ENCODE measurements at regions not wholly inside any gene's neighbourhood (a gene's known extent, or its start where the extent isn't known, plus 50 kb on each side); places are given as distances from the start of the nearest gene placed in this dataset.
"Not testable (repeated sequence)": the region's sequence is repeated elsewhere in the genome, so short reads cannot be mapped to it uniquely, and the experiment has no call there.

DNA sequence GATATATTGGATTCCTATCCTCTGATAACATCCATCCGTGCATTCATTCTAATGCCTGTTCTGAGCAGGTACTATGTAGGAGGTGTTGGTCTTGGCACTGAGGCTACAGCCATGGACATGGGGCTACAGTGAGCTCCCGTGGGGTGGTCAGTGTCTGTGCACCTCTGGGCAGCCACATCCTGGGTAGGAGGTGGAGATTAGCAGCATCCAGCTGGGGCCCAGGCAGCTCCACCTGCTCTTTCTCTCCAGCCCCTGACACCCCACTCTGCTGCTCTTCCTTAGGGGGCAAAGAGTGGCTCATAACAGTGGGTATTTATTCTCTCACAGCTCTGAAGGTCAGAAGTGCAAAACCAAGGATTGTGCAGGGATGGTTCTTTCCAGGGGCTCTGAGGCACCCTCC, 292.0 kb upstream of the SFSWAP start:
- DNase-seq (ENCODE audit: low spot score) = no peak

DNA sequence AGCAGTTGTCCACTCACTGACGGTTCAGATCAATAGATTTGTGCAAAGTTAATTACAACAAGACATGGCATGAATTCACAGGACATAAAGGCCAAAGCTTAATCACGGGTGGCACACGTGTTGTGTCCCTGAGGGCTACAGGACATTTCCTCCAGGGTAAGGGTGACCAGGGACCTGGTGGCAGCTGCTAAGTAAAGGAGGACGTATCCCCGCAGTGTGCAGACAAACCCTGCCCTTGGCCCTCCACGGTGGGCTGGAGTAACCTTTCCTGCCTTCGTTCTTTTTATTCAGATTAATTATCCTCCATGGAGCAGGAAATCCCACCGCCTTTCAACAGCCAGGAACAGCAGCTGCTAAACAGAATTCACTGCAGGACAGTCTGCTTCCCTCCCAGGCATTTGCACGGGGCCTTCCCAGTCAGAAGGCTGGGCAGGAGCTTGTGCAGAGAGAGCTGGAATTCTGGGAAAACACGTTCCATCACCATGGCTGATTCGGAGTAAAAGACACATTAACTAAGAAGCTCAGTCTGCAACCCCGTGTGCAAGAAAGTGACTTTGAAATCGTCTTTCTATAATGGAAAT, 289.9 kb upstream of the SFSWAP start:
- DNase-seq (ENCODE audit: low spot score) = no peak

DNA sequence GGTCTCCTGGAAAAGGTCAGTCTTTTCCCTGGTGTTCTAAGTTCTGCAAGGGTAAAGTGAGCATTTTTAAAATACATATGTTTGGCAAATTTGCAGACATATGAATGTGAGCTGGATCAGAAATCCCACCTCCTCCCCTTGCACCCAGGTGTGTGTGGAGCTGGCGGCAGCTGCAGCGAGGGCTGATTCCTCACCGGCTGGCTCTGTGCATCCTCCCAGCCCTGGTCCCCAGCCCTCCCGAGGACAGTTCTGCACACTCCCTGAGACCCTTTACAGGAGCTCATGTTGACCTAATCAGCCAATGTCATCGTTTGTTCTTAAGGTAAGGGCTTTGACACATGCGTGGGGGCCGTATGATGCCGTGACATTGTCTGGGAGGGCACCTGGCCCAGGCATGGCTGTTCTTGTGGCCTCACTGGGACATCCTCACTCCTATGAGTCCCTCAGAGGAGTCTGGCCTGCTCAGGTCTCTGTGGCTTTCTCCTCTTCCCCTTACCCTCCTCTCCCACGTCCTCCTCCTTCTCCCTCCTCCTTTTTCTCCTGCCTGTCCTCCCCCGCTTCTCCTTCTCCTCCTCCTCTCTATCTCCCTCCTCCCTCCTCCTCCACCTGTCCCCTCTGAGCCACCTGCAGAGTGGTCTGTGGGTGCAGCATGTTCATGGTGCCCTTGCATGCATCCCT, 289.2 kb upstream of the SFSWAP start:
- DNase-seq (ENCODE audit: low spot score) = no peak

DNA sequence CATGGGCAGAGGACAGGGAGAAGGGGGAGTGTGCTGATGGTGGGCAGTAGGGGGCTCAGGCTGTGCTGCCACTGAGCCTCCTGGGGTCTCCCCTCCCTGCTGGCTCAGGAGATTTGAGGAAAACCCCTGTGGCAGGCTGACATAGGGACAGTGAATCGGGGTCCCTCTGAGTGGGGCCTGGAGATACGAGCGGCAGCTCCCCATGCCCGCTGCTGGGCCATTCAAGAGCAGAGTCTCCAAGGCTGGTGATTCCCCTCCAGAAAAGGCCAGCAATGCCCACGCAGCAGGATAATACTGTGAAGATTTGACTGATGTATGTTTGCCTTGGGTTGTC, 288.7 kb upstream of the SFSWAP start:
- no peak for DNase-seq (ENCODE audit: low spot score)

DNA sequence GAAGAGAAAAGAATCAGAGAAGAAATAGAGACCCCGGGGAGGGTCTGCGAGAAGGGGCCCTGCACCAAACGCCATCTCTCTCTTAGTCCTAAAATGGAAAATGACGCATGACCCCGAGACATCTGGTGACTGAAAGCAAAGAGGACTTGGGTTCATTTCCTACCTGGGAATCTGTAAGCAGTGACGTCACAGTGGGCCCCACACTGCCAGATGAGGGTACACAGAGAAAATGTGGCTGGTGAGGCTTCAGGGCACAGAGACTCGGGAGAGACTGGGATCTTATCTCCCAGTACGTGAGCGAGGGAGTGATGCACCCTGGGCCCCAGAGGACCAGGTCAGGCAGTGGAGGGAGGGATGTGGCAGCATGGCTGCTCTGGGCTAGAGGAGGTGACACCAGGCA, 288.1 kb upstream of the SFSWAP start:
- DNase-seq (ENCODE audit: low spot score) = no peak

DNA sequence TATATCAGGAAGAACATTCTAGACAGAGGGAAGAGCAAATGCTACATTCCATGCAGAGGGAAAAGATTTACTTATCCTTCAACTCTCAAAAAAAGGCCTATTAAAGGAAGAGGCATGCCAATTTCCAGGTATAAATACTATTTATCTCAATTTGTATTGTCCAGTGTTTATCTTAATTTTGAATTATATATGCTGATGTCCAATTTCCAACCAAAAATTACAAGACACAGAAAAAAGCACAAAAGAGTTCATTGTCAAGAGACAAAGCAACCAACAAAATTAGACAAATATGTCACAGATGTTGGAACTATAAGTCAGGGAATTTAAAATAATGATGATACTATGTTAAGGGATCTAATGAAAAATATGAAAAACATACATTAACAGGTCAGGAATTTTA, 286.6 kb upstream of the SFSWAP start:
- DNase-seq (ENCODE audit: low spot score) = no peak

DNA sequence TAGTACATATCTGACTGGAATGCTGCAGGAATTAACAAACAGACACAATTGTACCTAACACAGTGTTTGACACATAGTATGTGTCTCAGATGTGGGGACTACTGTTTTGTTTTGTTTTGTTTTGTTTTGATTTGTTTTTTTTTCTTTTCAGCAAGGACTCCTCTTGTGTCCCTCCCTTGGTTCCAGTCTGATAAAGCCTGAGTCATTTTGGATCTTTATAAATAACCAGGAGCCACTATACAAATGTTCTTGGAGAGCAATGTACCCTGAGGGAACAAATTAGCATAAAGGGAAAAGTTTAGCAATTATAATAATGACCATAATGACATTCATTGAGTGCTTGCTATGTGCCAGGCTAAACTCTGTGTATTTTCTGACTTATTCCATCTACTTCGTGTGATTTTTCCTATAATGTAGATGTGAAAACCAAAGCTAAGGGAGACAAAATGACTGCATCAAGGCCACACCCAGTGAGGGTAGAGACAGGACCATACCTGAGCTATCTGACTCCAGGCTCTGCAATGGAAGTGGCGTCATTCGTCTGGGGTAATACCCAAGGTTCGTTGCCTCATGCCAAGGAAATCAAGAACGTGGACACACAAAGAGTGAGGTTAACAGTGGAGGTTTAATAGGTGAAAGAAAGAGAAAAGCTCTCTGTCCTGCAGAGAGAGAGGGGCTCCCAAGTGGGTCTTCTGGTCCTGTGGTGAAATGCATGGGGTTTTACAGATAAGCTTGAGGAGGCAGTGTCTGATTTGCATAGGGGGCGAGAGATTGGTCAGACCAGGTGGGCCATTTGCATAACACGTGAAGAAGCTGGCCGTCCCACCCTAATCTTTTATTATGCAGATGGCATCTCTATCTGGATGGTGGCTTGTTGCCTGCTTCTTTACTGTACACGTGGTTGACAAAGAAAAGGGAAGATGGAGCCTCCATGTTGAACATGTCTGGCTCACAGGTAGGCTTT, 285.5 kb upstream of the SFSWAP start:
- no peak for DNase-seq (ENCODE audit: low spot score)

DNA sequence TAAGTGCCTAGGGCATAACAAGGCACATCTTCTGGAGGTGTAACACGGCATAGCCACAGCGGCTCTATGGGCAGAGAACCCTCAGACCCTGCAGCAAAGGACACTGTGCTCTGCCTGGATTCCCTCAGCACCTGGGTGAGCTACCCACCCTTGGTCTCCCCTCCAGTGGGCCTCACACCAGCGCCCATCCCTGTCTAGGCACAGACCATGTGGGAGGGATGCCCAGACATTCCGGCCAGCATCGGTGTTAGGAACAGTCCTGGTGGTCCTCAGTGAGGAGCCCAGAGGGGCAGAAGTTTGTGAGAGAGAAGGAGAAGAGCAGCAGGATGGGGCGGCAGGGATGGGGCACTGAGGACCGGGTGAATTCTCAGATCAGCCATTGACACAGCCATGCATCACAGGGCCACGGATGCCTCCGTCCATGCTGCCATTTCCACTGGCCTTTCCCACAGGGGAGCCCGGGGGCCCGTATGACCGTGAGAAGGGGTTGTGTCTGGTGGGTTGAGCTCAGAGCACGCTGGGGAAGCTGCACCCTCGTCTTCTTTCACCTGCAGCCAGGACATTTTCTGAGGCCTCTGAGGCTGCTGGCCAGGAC, 282.7 kb upstream of the SFSWAP start:
- DNase-seq (ENCODE audit: low spot score) = no peak

DNA sequence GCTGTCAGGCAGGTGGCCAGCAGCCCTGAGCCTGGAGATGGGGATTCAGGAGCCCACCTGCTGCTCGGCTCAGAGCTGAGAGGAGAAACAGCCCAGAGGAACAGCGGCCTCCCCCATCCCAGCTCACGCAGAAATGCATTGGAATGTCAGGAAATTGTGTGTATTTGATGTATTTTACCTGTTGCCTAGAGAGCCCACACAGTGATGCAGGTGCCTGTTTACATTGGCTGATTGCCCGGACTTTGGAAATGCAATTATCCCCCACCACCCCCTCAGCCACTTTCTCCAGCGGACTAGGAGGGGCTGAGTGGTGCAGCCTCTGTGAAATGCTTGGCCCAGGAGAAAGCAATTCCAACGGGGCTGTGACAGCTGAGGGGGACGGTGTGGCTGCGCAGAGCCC, 281.7 kb upstream of the SFSWAP start:
- DNase-seq (ENCODE audit: low spot score) = not testable (repeated sequence)

DNA sequence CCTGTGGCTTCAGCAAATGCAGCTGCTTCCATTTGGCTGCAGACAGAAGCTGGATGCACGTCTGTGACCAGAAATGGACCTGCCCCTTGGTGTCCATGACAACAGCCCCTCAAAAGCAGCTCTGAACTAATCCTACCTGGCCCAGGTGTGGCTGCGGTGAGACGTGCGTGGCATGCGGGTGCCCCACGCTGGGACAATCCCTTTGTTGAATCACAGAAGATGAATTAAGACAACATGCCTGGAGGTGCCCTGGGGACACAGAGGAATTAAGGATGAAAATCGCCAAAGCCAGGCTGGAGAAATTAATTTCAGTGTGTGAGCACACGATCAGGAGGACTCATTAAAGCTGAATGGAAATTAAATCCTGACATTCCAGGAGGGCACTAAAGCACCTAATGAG, 281.2 kb upstream of the SFSWAP start:
- DNase-seq (ENCODE audit: low spot score) = not testable (repeated sequence)

DNA sequence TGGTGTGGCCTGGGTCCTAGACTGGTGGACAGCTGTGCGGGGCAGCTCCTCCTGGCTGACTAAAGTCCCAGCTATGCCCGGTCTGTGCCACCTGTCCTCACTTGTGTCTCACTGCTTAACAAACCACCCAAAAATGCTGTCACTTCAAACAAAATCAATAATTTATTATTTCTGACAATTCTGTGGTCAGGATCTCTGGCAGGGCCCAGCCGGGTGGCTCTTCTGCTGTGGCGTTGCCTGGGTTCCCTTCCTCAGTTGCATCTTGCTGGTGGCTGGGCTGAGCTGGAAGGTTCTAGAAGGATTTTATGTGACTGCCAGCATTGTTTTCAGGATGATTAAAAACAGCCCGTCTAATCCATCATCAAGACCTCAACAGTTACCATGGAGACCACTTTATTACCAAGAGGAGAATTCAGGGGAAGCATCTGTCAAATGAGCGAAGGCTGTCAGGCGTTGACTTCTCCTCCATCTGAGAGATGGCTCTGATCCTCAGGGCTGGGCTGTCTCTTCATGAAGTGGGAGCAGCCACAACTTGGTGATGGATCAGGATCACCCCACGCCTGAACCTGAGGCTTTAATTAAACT, 280.6 kb upstream of the SFSWAP start:
- DNase-seq (ENCODE audit: low spot score) = no peak

DNA sequence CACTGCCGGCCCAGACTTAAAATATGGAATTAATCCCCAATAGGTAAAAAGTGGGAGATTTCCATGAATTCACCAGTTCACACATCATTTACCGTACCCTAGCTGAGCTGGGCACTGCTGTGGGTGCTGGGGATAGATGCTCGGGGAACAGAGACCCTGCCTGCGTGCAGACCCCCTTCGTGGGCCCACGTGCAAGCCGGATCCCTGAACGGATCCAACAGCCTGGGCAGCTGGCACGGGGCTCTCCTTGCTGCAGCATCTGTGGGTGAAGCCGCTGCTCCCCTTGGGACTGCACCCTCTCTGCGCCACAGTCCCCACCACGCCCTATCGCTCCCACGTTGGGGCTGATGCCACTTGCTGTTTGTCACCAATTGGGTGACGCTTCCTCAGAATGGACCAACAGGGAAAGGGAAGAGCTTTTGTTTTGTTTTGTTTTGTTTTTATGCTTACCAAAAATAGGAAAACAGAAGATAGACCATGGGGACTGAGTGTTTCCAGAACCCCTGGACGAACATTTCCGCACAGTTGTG, 279.7 kb upstream of the SFSWAP start:
- not testable (repeated sequence) for DNase-seq (ENCODE audit: low spot score)

DNA sequence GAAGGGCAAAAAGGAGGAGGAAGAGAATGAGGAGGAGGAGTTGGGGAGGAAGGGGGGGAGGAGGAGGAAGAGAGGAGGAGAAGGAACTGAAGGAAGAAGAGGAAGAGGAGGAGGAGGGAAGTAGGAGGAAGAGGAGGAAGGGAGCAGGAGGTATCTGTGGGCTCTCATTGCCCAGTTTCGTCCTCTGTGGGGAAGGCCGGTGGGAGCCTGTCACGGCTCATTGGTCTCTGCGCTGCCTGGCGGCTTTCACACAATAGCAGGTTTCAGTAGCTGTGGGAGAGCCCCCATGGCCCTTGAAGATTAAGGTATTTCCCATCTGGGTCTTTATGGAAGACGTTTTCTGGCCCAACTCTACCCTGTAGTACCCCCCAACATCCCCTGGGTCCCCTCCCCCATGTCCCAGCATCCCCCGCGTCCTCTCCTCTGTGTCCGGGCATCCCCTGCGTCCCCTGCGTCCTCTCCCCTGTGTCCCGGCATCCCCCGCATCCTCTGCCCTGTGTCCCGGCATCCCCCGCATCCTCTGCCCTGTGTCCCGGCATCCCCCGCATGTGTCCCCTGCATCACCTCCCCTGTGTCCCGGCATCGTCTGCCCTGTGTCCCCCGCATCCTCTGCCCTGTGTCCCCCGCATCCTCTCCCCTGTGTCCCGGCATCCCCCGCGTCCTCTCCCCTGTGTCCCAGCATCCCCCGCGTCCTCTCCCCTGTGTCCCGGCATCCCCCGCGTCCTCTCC, 278.2 kb upstream of the SFSWAP start:
- DNase-seq (ENCODE audit: low spot score) = no peak

DNA sequence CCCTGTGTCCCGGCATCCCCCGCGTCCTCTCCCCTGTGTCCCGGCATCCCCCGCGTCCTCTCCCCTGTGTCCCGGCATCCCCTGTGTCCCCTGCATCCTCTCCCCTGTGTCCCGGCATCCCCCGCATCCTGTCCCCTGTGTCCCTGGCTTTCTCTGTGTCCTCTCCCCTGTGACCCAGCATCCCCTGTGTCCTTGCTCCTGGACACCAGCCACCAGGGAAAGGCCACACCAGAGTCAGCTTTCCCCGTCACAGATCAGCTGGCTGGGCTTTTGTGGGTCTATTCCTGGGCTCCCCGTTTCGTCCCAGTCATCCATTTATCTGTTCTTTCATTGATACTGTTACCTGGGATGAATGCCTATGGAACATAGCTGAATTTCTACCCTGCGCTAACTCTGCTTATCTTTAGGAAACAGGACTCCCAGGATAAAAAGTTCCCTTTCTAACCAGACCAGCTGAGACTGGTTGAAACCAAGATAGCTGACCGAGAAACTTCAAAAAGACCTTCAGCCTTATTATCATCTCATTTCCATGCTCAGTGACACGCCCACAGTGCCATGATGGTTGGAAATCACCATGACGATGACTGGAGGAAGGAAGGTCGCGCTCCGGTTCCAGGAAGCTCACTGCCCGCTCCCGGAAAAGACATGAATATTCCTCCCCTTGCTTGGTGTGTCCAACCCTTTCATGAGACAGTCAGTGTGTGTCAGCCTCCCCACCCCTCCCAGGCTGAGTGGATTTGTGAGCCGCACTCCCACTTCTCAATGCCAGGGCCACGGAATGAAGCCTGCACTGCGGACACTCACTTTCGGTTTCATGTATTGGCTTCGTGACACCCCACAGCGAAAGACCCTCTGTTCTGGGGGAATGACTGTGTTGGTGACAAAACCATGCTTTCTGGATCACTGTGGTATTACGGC, 276.4 kb upstream of the SFSWAP start:
- no peak for DNase-seq (ENCODE audit: low spot score)

DNA sequence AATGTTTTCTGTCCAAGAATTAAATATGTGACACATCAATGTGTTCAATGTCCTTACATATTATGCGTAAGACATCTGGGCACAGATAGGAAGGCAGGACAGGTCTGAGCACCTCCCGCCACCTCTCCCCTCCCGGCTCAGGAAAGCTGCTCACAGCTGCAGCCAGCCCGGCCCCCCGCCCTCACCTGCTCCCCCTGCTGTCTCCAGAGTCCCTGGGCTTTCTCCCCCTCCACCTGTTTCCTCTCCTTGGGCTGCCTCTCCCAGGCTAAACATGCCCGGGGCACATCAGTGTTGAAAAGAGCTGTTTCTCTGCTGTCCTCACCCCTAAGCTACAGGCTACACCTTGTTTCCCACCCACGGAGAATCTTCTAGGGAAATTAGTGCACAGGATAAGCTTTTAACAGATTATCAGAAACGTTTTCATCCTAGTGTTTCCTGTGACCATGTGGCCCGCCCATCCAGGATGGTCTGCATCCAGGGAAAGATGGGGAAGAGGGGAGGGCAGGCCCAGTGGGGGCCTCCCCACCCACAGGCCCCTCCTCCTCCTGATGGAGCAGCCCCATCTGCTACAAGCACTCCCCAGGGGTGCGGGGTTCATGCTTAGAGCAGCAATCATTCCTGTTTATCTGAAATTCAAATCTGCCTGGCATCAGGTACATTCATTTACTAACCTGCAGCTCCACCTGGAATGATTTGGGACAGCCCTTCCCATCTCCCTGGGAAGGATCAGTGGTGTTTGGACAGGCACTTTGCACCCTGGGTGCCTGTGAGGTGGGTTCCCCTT, 273.8 kb upstream of the SFSWAP start:
- no peak for DNase-seq (ENCODE audit: low spot score)

DNA sequence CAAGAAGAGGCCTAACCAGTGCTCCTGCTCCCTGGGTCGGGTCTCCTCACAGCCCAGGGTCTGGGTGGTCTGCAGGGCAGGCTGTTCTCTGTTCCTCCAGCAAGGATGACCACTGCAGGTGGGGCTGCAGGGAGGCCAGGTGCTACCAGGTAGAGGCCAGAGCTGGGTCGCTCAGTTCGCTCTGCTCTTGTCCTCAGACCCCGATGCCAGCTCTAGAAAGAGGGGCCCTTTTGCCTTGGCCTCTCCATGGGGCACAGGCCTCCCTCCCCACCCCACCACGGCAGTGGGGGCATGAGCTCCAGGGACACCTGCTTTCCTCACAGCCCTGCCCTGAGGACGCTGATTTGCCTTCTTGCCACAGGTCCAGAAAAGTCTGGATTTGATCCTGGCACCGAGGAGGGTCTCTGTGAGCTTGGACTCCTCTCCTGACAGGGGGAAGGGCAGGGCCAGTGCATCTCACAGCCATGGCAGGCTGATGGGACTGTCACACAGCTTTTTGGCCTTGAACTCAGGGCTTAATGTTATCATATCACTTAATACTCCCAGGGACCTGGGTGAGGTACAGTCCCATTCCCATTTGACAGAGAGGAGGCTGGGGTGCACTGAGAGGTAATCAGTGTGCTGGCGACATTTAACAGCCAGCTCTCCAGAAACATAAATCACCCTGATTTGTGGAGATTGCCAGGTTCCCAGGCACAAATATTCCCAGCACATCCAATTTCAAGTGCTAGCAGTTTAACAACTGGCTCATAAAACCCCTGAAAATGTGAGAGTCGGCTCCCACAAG, 273.0 kb upstream of the SFSWAP start:
- no peak for DNase-seq (ENCODE audit: low spot score)

DNA sequence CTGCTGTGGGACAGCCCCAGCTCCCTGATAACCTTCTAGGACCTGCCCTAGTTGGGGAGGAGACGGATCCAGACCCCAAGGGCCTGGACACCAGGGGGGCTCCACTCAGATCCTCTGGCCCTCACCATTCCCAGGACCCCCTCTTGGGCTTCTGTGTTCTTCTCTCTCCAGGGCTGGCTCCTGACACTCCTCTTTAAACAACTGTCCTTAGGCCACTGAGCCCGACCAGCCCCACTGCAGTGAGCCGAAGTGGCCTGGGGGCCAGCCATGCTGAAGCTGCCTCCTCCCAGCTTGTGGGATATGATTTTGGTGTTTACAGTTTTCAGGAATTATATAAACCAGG, 272.4 kb upstream of the SFSWAP start:
- not testable (repeated sequence) for DNase-seq (ENCODE audit: low spot score)

DNA sequence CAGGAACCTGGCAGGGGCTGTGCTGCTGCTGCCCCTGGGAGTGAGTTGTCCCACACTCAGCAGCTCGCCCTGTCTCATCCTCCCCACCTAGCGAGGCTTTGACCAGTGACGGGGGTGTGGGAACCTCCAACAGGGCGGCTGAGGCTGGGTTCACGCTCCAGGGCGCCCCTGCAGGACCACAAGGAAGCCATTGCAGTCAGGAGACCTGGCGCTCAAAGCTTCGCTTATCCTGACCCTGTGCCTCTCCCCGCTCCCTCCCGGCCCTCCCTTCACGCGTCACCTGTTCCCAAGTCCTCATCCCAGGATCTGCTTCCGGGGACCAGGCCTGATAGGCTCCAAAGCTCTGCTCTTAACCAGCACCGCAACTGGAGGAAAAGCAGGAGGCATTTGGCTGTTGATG, 272.0 kb upstream of the SFSWAP start:
- DNase-seq (ENCODE audit: low spot score) = no peak

DNA sequence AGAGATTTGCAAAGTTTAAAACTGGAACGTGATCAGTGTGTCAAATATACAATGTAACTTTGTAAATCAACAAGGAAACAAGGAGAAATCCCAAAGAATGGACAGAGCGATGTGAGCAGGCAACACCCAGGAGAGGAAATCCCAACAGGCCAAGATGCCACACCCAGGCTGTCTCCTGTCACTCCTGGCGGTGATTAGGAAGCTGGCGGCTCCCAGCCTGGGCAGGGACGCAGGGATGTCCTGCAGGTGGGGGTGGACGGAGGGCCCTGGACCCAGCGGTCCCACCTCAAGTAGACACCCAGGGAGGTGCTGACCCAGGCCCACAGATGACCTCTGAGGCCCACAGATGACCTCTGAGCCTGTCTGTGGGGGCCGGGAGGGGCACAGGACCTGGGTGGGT, 271.1 kb upstream of the SFSWAP start:
- not testable (repeated sequence) for DNase-seq (ENCODE audit: low spot score)
